ENCODE measurements at regions not wholly inside any gene's neighbourhood (a gene's known extent, or its start where the extent isn't known, plus 50 kb on each side); places are given as distances from the start of the nearest gene placed in this dataset.
"Not testable (repeated sequence)": the region's sequence is repeated elsewhere in the genome, so short reads cannot be mapped to it uniquely, and the experiment has no call there.

GRCh38 chr13:60857698-60858097, 460.7 kb downstream of the TDRD3 start:
- Histone ChIP-seq H3K4me1 (ENCODE audit: control insufficient read depth, insufficient read depth, low read length) (no peaks in the 10 kb centered on the region), H3K36me3 (ENCODE audit: control insufficient read depth, insufficient read depth, low read length) (no peaks in the 10 kb centered on the region), H3K9me3 (ENCODE audit: control insufficient read depth, insufficient read depth, low read length) (peaks cover 8% of the 10 kb centered on the region), H3K27ac (ENCODE audit: low read depth, low read length) (no peak overlapping the region), H3K4me3 (ENCODE audit: low read depth, low read length) (no peak overlapping the region), H3K9ac (ENCODE audit: low read depth, low read length) (no peak overlapping the region), H3K27me3 (ENCODE audit: control insufficient read depth, insufficient read depth, low read length) (no peaks in the 10 kb centered on the region)

GRCh38 chr13:60852886-60853285, 455.9 kb downstream of the TDRD3 start:
- H3K4me1 ChIP-seq (ENCODE audit: control insufficient read depth, insufficient read depth, low read length): no peaks in the 10 kb centered on the region
- H3K9ac ChIP-seq (ENCODE audit: low read depth, low read length): no peak overlapping the region
- peaks cover 18% of the 10 kb centered on the region for H3K9me3 ChIP-seq (ENCODE audit: control insufficient read depth, insufficient read depth, low read length)

GRCh38 chr13:60851378-60851777, 454.4 kb downstream of the TDRD3 start:
- Histone ChIP-seq H3K4me1 (ENCODE audit: control insufficient read depth, insufficient read depth, low read length) (no peaks in the 10 kb centered on the region), H3K27me3 (ENCODE audit: control insufficient read depth, insufficient read depth, low read length) (no peaks in the 10 kb centered on the region), H3K9ac (ENCODE audit: low read depth, low read length) (no peak overlapping the region), H3K9me3 (ENCODE audit: control insufficient read depth, insufficient read depth, low read length) (peaks cover 18% of the 10 kb centered on the region), H3K27ac (ENCODE audit: low read depth, low read length) (no peak overlapping the region), H3K36me3 (ENCODE audit: control insufficient read depth, insufficient read depth, low read length) (no peaks in the 10 kb centered on the region), H3K4me3 (ENCODE audit: low read depth, low read length) (no peak overlapping the region)

More at GRCh38 chr13:60852886-60853285, 455.9 kb downstream of the TDRD3 start:
- Histone ChIP-seq H3K36me3 (ENCODE audit: control insufficient read depth, insufficient read depth, low read length) (no peaks in the 10 kb centered on the region), H3K27me3 (ENCODE audit: control insufficient read depth, insufficient read depth, low read length) (no peaks in the 10 kb centered on the region), H3K27ac (ENCODE audit: low read depth, low read length) (no peak overlapping the region), H3K4me3 (ENCODE audit: low read depth, low read length) (no peak overlapping the region)

DNA sequence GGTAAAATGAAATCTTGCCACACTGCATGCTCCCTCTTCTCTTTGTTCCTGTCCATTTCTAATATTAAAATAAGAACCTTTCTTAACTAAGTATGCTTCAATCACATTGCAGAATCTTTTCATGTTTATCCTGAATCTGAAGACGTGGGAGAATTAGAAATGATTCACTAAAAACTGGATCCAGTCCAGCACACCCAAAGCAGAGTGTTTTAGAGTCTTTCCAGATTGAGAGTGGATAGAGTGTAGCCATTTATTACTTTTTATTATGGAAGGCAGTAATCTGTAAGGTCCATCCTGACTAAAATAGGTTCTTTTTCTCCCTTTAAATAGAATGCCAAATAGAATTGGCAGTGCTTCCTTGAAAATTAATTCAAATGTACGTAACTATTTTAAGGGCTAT, 453.5 kb downstream of the TDRD3 start:
- no peaks in the 10 kb centered on the region for H3K4me1 ChIP-seq (ENCODE audit: control insufficient read depth, insufficient read depth, low read length)
- no peaks in the 10 kb centered on the region for H3K27me3 ChIP-seq (ENCODE audit: control insufficient read depth, insufficient read depth, low read length)
- no peak overlapping the region for H3K27ac ChIP-seq (ENCODE audit: low read depth, low read length)
- H3K9ac ChIP-seq (ENCODE audit: low read depth, low read length): no peak overlapping the region
- peaks cover 18% of the 10 kb centered on the region for H3K9me3 ChIP-seq (ENCODE audit: control insufficient read depth, insufficient read depth, low read length)
- no peaks in the 10 kb centered on the region for H3K36me3 ChIP-seq (ENCODE audit: control insufficient read depth, insufficient read depth, low read length)
- no peak overlapping the region for H3K4me3 ChIP-seq (ENCODE audit: low read depth, low read length)

DNA sequence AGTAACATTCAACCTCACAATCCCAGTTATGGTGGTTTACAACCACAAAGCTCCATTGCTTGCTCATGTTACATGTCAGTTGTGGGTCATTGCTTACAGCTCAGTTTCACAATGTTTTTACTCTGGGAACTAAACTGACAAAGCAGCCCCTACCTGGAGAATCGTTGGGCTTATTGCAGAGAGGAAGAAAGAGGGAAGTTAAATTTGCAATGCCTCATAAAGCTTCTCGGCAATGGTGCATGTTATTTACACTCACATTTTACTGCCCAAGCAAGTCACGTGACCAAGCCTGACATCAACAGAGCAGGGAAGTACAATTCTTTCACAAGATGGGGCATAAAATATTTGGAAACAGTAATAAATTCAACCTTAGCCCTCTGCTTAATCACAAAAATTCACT, 441.6 kb downstream of the TDRD3 start:
- Histone ChIP-seq H3K9ac (ENCODE audit: low read depth, low read length) (no peak overlapping the region), H3K27me3 (ENCODE audit: control insufficient read depth, insufficient read depth, low read length) (no peaks in the 10 kb centered on the region), H3K4me1 (ENCODE audit: control insufficient read depth, insufficient read depth, low read length) (no peaks in the 10 kb centered on the region), H3K27ac (ENCODE audit: low read depth, low read length) (no peak overlapping the region), H3K4me3 (ENCODE audit: low read depth, low read length) (no peak overlapping the region), H3K9me3 (ENCODE audit: control insufficient read depth, insufficient read depth, low read length) (no peaks in the 10 kb centered on the region), H3K36me3 (ENCODE audit: control insufficient read depth, insufficient read depth, low read length) (no peaks in the 10 kb centered on the region)

GRCh38 chr13:60837806-60838205, 440.8 kb downstream of the TDRD3 start:
- Histone ChIP-seq H3K27ac (ENCODE audit: low read depth, low read length) (no peak overlapping the region), H3K4me1 (ENCODE audit: control insufficient read depth, insufficient read depth, low read length) (no peaks in the 10 kb centered on the region), H3K36me3 (ENCODE audit: control insufficient read depth, insufficient read depth, low read length) (no peaks in the 10 kb centered on the region), H3K9ac (ENCODE audit: low read depth, low read length) (no peak overlapping the region), H3K27me3 (ENCODE audit: control insufficient read depth, insufficient read depth, low read length) (no peaks in the 10 kb centered on the region), H3K4me3 (ENCODE audit: low read depth, low read length) (no peak overlapping the region), H3K9me3 (ENCODE audit: control insufficient read depth, insufficient read depth, low read length) (peaks cover 8% of the 10 kb centered on the region)

- Histone ChIP-seq H3K27ac (ENCODE audit: low read depth, low read length) (no peak overlapping the region), H3K36me3 (ENCODE audit: control insufficient read depth, insufficient read depth, low read length) (no peaks in the 10 kb centered on the region), H3K27me3 (ENCODE audit: control insufficient read depth, insufficient read depth, low read length) (no peaks in the 10 kb centered on the region), H3K4me1 (ENCODE audit: control insufficient read depth, insufficient read depth, low read length) (no peaks in the 10 kb centered on the region), H3K4me3 (ENCODE audit: low read depth, low read length) (no peak overlapping the region), H3K9me3 (ENCODE audit: control insufficient read depth, insufficient read depth, low read length) (peaks cover 13% of the 10 kb centered on the region), H3K9ac (ENCODE audit: low read depth, low read length) (no peak overlapping the region)
Measured at GRCh38 chr13:60836821-60837220, 439.8 kb downstream of the TDRD3 start.

DNA sequence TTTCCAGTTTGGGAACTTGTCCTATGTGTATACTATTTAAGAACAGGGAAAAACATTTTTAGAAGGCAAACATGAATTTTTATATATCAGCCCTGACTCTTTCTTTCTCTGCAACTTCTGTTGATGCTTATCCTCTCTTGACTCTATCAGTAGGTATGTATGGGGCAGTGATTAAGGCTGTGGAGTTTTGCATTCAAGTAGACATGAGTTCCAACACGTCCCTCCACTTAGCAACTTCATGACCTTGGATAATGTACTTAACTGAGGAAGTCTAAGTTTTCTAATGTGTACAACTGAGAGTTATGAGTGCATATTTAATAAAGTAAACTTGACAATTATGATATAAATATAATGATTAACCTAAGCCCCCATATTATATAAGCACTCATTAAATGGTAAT, 414.6 kb downstream of the TDRD3 start:
- no peaks in the 10 kb centered on the region for H3K4me1 ChIP-seq (ENCODE audit: control insufficient read depth, insufficient read depth, low read length)
- no peaks in the 10 kb centered on the region for H3K9me3 ChIP-seq (ENCODE audit: control insufficient read depth, insufficient read depth, low read length)
- no peaks in the 10 kb centered on the region for H3K27me3 ChIP-seq (ENCODE audit: control insufficient read depth, insufficient read depth, low read length)
- H3K27ac ChIP-seq (ENCODE audit: low read depth, low read length): no peak overlapping the region
- H3K36me3 ChIP-seq (ENCODE audit: control insufficient read depth, insufficient read depth, low read length): no peaks in the 10 kb centered on the region
- no peak overlapping the region for H3K4me3 ChIP-seq (ENCODE audit: low read depth, low read length)
- H3K9ac ChIP-seq (ENCODE audit: low read depth, low read length): no peak overlapping the region

GRCh38 chr13:60805640-60806039, 408.6 kb downstream of the TDRD3 start:
- not testable (repeated sequence) for H3K9ac ChIP-seq (ENCODE audit: low read depth, low read length); H3K4me1 ChIP-seq (ENCODE audit: control insufficient read depth, insufficient read depth, low read length); H3K36me3 ChIP-seq (ENCODE audit: control insufficient read depth, insufficient read depth, low read length); H3K4me3 ChIP-seq (ENCODE audit: low read depth, low read length); H3K27ac ChIP-seq (ENCODE audit: low read depth, low read length); H3K9me3 ChIP-seq (ENCODE audit: control insufficient read depth, insufficient read depth, low read length); H3K27me3 ChIP-seq (ENCODE audit: control insufficient read depth, insufficient read depth, low read length)

DNA sequence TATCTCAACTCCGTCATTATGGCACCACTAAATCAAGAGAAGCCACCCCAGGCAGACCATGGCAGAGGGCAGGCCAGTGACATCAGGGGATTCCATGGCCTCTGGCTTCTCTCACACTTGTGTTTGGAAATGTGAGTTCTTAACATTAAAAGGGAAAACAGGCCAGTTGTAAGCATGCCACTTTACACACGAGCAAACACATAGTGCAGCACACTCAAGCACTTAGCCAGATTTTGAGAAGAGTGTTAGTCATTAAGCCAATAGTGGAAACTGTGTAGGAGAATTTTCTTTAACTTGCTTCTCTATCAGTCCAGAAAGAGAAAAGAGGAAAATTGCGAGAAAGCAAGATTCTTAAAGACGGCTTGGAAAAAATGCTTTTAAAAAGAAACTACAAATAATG, 401.5 kb downstream of the TDRD3 start:
- Histone ChIP-seq H3K4me1 (ENCODE audit: control insufficient read depth, insufficient read depth, low read length) (no peaks in the 10 kb centered on the region), H3K27ac (ENCODE audit: low read depth, low read length) (no peak overlapping the region), H3K4me3 (ENCODE audit: low read depth, low read length) (no peak overlapping the region), H3K27me3 (ENCODE audit: control insufficient read depth, insufficient read depth, low read length) (no peaks in the 10 kb centered on the region), H3K9ac (ENCODE audit: low read depth, low read length) (no peak overlapping the region), H3K36me3 (ENCODE audit: control insufficient read depth, insufficient read depth, low read length) (no peaks in the 10 kb centered on the region), H3K9me3 (ENCODE audit: control insufficient read depth, insufficient read depth, low read length) (no peaks in the 10 kb centered on the region)

DNA sequence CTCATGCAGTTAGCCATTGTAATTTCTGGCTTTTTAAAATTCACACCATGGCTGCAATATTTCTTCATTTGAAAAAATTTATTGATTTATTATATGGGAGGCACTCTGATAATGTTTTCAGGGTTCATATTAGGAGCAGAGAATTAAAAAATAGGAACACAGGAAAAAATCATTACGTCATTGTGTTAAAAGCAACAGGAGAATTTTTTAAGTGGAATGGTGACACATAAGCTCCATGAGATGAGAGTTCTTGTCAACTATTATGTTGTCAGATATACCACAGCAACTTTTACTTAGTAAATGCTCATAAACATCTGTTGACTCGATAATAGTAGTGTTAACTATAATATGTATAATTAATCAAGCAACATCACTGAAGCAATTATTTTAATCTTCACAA, 400.1 kb downstream of the TDRD3 start:
- H3K4me1 ChIP-seq (ENCODE audit: control insufficient read depth, insufficient read depth, low read length): no peaks in the 10 kb centered on the region
- H3K27ac ChIP-seq (ENCODE audit: low read depth, low read length): no peak overlapping the region
- H3K36me3 ChIP-seq (ENCODE audit: control insufficient read depth, insufficient read depth, low read length): no peaks in the 10 kb centered on the region
- H3K27me3 ChIP-seq (ENCODE audit: control insufficient read depth, insufficient read depth, low read length): no peaks in the 10 kb centered on the region
- H3K4me3 ChIP-seq (ENCODE audit: low read depth, low read length): no peak overlapping the region
- no peak overlapping the region for H3K9ac ChIP-seq (ENCODE audit: low read depth, low read length)
- H3K9me3 ChIP-seq (ENCODE audit: control insufficient read depth, insufficient read depth, low read length): no peaks in the 10 kb centered on the region

DNA sequence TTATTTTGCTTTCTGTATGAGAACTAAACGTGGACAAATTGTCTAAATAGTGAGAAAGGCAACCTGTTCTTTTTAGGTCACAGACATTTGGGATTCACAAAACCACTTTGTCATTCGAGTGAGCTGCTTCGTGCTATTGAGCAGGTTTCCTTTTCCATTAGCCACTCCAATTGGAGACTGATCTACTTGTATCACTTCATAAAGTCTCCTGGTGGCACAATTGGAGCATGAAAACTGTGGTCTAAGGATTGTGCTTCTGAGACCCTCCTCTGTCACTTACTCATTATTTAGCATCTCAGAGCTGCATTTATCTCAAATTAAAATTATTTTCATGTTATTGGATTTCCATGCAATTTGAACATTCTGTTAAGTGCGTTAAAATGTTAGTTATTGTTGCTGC, 397.7 kb downstream of the TDRD3 start:
- Histone ChIP-seq H3K9me3 (ENCODE audit: control insufficient read depth, insufficient read depth, low read length) (no peaks in the 10 kb centered on the region), H3K4me1 (ENCODE audit: control insufficient read depth, insufficient read depth, low read length) (0 out of 2 replicates have a peak, but pooled peaks cover 5% of the 10 kb centered on the region), H3K4me3 (ENCODE audit: low read depth, low read length) (no peak overlapping the region), H3K36me3 (ENCODE audit: control insufficient read depth, insufficient read depth, low read length) (no peaks in the 10 kb centered on the region), H3K27ac (ENCODE audit: low read depth, low read length) (no peak overlapping the region), H3K9ac (ENCODE audit: low read depth, low read length) (no peak overlapping the region), H3K27me3 (ENCODE audit: control insufficient read depth, insufficient read depth, low read length) (no peaks in the 10 kb centered on the region)

Data from HUES48 (cell line).